ENCODE measurements at regions not wholly inside any gene's neighbourhood (a gene's known extent, or its start where the extent isn't known, plus 50 kb on each side); places are given as distances from the start of the nearest gene placed in this dataset.

GRCh38 chr6:82015526-82015925, 232.0 kb downstream of the IBTK start:
- no peak overlapping the region for H3K4me3 ChIP-seq (ENCODE audit: low read depth, low read length)
- no peak for TF ChIP-seq CTCF (conservative IDR thresholded peaks at IDR 0.05; ENCODE audit: low read depth, low read length)
- DNase-seq (ENCODE audit: low read depth), result no peak

DNA sequence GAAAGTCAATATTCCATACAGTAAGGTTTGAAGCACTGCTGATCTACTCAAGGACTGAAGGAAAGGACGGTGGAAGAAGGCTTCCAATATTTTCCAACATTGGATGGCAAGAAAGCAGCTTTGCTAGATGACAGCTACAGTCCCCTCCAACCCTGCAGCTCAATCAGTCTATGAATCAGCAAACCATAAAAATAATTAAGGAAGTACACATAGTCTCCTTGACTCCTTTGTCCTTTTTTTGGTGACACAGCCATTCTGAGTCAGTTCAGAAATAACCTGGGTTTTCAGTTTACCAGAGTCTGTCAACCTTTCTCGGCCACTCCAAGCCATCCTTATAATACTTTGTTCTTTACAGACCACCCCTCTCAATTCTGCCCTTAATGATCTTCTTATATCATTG, 232.5 kb downstream of the IBTK start:
- no peak for TF ChIP-seq CTCF (conservative IDR thresholded peaks at IDR 0.05; ENCODE audit: low read depth, low read length)
- no peak for DNase-seq (ENCODE audit: low read depth)
- H3K4me3 ChIP-seq (ENCODE audit: low read depth, low read length), result no peak overlapping the region

DNA sequence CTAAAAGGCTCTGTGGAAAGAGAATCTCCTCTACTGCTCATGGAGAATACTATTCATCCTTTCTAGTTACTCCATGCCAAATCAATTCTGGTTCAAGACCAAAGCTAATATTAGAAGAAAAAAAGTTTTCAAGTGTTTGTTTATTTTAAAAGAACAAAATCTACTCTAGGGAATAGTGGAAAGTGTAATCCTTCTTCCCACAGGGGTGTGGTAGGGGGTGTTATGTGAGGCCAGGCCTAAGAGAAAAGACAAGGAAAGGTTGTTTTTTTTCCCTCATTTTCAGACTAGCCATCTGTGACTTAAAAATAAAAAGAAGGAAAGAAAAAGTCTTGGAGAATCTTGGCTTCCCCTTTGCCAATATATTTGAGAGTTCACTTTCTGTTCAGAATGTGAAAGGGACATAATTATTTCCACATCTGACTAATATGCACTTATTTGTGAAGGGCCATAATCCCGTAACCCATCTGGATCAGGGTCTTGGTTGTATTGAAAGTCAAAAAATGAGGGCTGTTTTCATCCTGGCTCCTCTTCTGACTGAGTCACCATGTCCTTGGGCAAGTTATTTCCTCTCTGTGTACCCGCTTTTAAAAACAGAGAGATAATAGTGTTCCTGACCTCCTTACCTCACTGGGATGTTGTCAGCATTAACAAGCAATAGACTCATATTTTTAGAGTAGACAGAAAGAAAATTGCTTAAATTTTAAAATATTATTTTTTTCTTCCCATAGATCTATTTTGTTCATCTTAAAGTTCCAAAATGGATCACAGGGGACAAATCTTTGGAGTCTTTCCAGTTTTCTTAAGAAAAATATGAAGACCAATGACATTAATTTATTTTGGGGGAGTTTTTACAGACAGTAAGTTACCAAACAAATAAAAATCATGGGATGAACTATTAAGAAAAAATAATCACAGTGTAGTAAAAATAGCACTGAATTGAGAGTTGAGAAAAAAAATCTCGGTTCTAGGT, 233.7 kb downstream of the IBTK start:
- no peak for TF ChIP-seq CTCF (conservative IDR thresholded peaks at IDR 0.05; ENCODE audit: low read depth, low read length)
- DNase-seq (ENCODE audit: low read depth), result peak; percentile 80

DNA sequence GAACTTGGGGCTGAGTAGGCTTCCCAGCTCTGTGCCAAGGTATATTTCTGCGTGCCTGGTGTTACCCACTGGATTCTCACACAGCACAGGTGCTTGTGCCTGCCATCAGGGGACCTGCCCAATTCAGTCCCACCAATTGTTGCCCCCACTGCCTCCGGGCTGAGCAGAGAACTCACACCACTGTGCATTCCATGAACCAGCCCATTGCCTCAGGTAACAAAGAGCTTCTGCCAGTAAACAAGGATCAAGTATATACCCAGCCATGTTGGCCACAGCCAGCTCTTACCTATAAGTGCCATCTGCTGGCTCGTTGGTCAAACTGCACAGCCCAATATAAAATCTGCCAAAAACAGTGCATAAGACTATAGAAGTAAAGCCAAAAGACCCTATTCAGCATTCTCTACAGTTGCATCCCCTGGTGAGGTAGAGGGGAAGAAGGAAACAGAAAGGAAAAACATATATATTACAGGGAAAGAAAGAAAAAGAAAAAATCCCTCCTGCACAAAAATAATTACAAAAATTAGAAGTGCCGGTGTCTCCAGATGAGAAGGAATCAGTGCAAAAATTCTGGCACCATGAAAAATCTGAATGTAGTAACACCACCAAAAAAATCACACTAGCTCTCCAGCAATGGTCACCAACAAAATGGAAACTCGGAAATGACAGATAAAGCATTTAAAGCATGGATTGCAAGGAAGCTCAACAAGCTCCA, 241.4 kb downstream of the IBTK start:
- DNase-seq (ENCODE audit: low read depth), result peak; percentile 76
- peak; percentile 82 for TF ChIP-seq CTCF (conservative IDR thresholded peaks at IDR 0.05; ENCODE audit: low read depth, low read length)
- H3K4me3 ChIP-seq (ENCODE audit: low read depth, low read length), result no peak overlapping the region

More for the DNA sequence above, 233.7 kb downstream of the IBTK start:
- no peak overlapping the region for H3K4me3 ChIP-seq (ENCODE audit: low read depth, low read length)

- no peak for TF ChIP-seq CTCF (conservative IDR thresholded peaks at IDR 0.05; ENCODE audit: low read depth, low read length)
- H3K4me3 ChIP-seq (ENCODE audit: low read depth, low read length), result no peak overlapping the region
- no peak for DNase-seq (ENCODE audit: low read depth)
Observed at GRCh38 chr6:82000551-82000950, 247.0 kb downstream of the IBTK start.

GRCh38 chr6:81999826-82000225, 247.3 kb upstream of the TENT5A start:
- DNase-seq (ENCODE audit: low read depth), result no peak
- TF ChIP-seq CTCF (conservative IDR thresholded peaks at IDR 0.05; ENCODE audit: low read depth, low read length), result no peak
- no peak overlapping the region for H3K4me3 ChIP-seq (ENCODE audit: low read depth, low read length)
